ENCODE measurements at regions not wholly inside any gene's neighbourhood (a gene's known extent, or its start where the extent isn't known, plus 50 kb on each side); places are given as distances from the start of the nearest gene placed in this dataset.
"Not testable (repeated sequence)": the region's sequence is repeated elsewhere in the genome, so short reads cannot be mapped to it uniquely, and the experiment has no call there.

DNA sequence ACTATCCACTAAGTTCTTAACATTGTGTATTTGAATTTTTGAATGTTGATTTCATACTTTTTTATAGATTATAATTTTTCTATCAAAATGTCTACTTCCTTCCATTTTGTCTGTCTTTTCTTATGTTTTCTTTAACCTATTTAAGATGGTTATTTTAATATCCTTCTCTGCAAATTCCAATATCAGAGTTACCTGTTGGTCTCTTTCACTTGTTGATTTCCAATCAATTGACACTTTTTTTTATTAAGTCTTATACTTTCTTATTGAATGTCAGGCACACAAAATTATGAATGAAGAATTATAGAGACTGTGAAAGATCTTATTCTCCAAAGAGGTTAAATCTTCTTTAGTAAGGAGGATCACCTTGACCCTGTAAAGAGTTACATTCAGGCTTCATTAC, 448.3 kb upstream of the NRG3 start:
- no peaks in the 10 kb centered on the region for H3K9me3 Mint-ChIP-seq
- no peak overlapping the region for H3K4me3 Mint-ChIP-seq
- no peak for ATAC-seq (ENCODE audit: low read depth)
- no peak overlapping the region for H3K27ac Mint-ChIP-seq
- DNase-seq, result no peak
- H3K27me3 Mint-ChIP-seq, result no peaks in the 10 kb centered on the region
- H3K4me1 Mint-ChIP-seq, result no peaks in the 10 kb centered on the region
- no peaks in the 10 kb centered on the region for H3K36me3 Mint-ChIP-seq
- POLR2A ChIA-PET, result no interaction called here

GRCh38 chr10:81428456-81429134, 446.4 kb upstream of the NRG3 start:
- DNase-seq (no peak), ATAC-seq (ENCODE audit: low read depth) (no peak)
- POLR2A ChIA-PET, result no interaction called here
- Mint-ChIP-seq H3K27ac (no peak overlapping the region), H3K4me1 (no peaks in the 10 kb centered on the region), H3K4me3 (no peak overlapping the region), H3K27me3 (no peaks in the 10 kb centered on the region), H3K9me3 (no peaks in the 10 kb centered on the region), H3K36me3 (no peaks in the 10 kb centered on the region)

GRCh38 chr10:81439445-81439844, 435.5 kb upstream of the NRG3 start:
- no peaks in the 10 kb centered on the region for H3K36me3 Mint-ChIP-seq
- no peaks in the 10 kb centered on the region for H3K27me3 Mint-ChIP-seq
- no peak for DNase-seq

GRCh38 chr10:81441624-81442023, 433.4 kb upstream of the NRG3 start:
- H3K4me3 Mint-ChIP-seq; H3K4me1 Mint-ChIP-seq; H3K9me3 Mint-ChIP-seq; ATAC-seq (ENCODE audit: low read depth); H3K27ac Mint-ChIP-seq; H3K27me3 Mint-ChIP-seq; POLR2A ChIA-PET; DNase-seq; H3K36me3 Mint-ChIP-seq: not testable (repeated sequence)

More at GRCh38 chr10:81439445-81439844, 435.5 kb upstream of the NRG3 start:
- no peak overlapping the region for H3K27ac Mint-ChIP-seq
- POLR2A ChIA-PET, result no interaction called here
- no peaks in the 10 kb centered on the region for H3K4me1 Mint-ChIP-seq
- H3K4me3 Mint-ChIP-seq, result no peak overlapping the region
- no peak for ATAC-seq (ENCODE audit: low read depth)
- peaks cover 2% of the 10 kb centered on the region for H3K9me3 Mint-ChIP-seq

GRCh38 chr10:81444242-81444929, 430.6 kb upstream of the NRG3 start:
- Mint-ChIP-seq H3K9me3 (peaks cover 2% of the 10 kb centered on the region), H3K4me1 (no peaks in the 10 kb centered on the region), H3K27me3 (no peaks in the 10 kb centered on the region), H3K4me3 (no peak overlapping the region), H3K27ac (no peak overlapping the region), H3K36me3 (no peaks in the 10 kb centered on the region)
- POLR2A ChIA-PET, result no interaction called here
- no peak for DNase-seq
- no peak for ATAC-seq (ENCODE audit: low read depth)

GRCh38 chr10:81450651-81451050, 424.3 kb upstream of the NRG3 start:
- POLR2A ChIA-PET, result no interaction called here

GRCh38 chr10:81472927-81473470, 402.0 kb upstream of the NRG3 start:
- no peak for ATAC-seq (ENCODE audit: low read depth)
- no peaks in the 10 kb centered on the region for H3K4me1 Mint-ChIP-seq
- no peak for DNase-seq
- POLR2A ChIA-PET, result no interaction called here
- no peak overlapping the region for H3K27ac Mint-ChIP-seq
- no peak overlapping the region for H3K4me3 Mint-ChIP-seq
- no peaks in the 10 kb centered on the region for H3K27me3 Mint-ChIP-seq
- H3K36me3 Mint-ChIP-seq, result no peaks in the 10 kb centered on the region
- H3K9me3 Mint-ChIP-seq, result no peaks in the 10 kb centered on the region

More at GRCh38 chr10:81450651-81451050, 424.3 kb upstream of the NRG3 start:
- Mint-ChIP-seq H3K27me3 (no peaks in the 10 kb centered on the region), H3K36me3 (no peaks in the 10 kb centered on the region), H3K9me3 (no peaks in the 10 kb centered on the region), H3K4me1 (no peaks in the 10 kb centered on the region), H3K27ac (no peak overlapping the region), H3K4me3 (no peak overlapping the region)
- ATAC-seq (ENCODE audit: low read depth), result no peak
- no peak for DNase-seq

DNA sequence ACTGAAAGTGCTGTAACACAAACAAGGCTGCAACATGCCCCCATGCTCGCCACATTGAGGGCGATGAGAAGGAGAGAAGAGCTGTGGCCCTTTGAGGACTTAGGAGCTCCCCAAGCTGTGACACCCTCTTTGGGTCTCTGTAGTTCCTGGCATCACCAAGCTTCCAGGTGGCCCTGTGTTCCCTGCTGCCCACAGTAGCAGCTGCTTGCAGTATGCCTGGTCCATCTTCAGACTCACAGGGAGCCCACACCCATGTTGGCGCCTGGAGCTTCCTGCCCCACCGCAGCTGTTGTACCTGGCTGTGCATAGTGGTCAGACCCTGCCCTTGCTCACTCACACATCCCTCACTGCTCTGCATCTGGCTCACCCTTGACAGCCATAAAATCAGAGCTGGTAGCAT, 401.2 kb upstream of the NRG3 start:
- no peak overlapping the region for H3K4me3 Mint-ChIP-seq
- H3K4me1 Mint-ChIP-seq, result no peaks in the 10 kb centered on the region
- DNase-seq (no peak), ATAC-seq (ENCODE audit: low read depth) (no peak)
- no peaks in the 10 kb centered on the region for H3K36me3 Mint-ChIP-seq
- H3K9me3 Mint-ChIP-seq, result no peaks in the 10 kb centered on the region
- POLR2A ChIA-PET, result no interaction called here
- no peak overlapping the region for H3K27ac Mint-ChIP-seq
- H3K27me3 Mint-ChIP-seq, result no peaks in the 10 kb centered on the region

- Mint-ChIP-seq H3K4me1 (no peaks in the 10 kb centered on the region), H3K27ac (no peak overlapping the region), H3K9me3 (no peaks in the 10 kb centered on the region), H3K27me3 (no peaks in the 10 kb centered on the region), H3K36me3 (no peaks in the 10 kb centered on the region), H3K4me3 (no peak overlapping the region)
- ATAC-seq (ENCODE audit: low read depth) (no peak), DNase-seq (no peak)
- POLR2A ChIA-PET, result no interaction called here
Measured at GRCh38 chr10:81479316-81479715, 395.7 kb upstream of the NRG3 start.

GRCh38 chr10:81496626-81497025, 378.4 kb upstream of the NRG3 start:
- POLR2A ChIA-PET, result no interaction called here
- no peaks in the 10 kb centered on the region for H3K27me3 Mint-ChIP-seq
- H3K27ac Mint-ChIP-seq, result no peak overlapping the region
- no peak overlapping the region for H3K4me3 Mint-ChIP-seq
- DNase-seq (no peak), ATAC-seq (ENCODE audit: low read depth) (no peak)
- H3K36me3 Mint-ChIP-seq, result no peaks in the 10 kb centered on the region
- H3K9me3 Mint-ChIP-seq, result no peaks in the 10 kb centered on the region
- no peaks in the 10 kb centered on the region for H3K4me1 Mint-ChIP-seq

GRCh38 chr10:81498011-81498551, 376.9 kb upstream of the NRG3 start:
- POLR2A ChIA-PET, result no interaction called here
- peaks cover 1% of the 10 kb centered on the region for H3K9me3 Mint-ChIP-seq
- no peak for ATAC-seq (ENCODE audit: low read depth)

DNA sequence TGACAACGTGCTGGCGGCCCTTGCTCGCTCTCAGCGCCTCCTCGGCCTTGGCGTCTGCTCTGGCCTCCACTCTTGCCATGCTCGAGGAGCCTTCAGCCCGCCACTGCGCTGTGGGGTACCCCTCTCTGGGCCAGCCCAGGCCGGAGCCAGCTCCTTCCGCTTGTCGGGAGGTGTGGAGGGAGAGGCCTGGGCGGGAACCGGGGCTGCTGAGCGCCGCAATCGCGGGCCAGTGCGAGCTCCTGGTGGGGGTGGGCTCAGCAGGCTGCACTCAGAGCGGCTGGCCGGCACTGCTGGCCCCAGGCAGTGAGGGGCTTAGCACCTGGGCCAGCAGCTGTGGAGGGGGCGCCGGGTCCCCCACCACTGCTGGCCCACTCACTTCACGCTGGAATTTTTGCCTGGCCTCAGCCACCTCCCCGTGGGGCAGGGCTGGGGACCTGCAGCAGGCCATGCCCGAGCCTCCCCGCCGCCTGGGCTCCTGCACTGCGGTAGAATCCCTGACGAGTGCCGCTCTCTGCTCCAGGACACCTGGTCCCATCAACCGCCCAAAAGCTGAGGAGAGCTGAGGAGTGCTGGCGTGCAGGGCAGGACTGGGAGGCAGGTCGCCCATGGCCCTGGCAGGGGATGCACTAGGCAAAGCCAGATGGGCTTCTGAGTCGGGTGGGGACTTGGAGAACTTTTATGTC, 372.2 kb upstream of the NRG3 start:
- H3K9me3 Mint-ChIP-seq, result peaks cover 6% of the 10 kb centered on the region
- H3K27me3 Mint-ChIP-seq, result no peaks in the 10 kb centered on the region
- POLR2A ChIA-PET, result no interaction called here
- H3K27ac Mint-ChIP-seq, result no peak overlapping the region
- no peak for ATAC-seq (ENCODE audit: low read depth)
- no peak overlapping the region for H3K4me3 Mint-ChIP-seq
- no peak for DNase-seq
- H3K4me1 Mint-ChIP-seq, result no peaks in the 10 kb centered on the region
- no peaks in the 10 kb centered on the region for H3K36me3 Mint-ChIP-seq

More at GRCh38 chr10:81498011-81498551, 376.9 kb upstream of the NRG3 start:
- Mint-ChIP-seq H3K36me3 (no peaks in the 10 kb centered on the region), H3K4me1 (no peaks in the 10 kb centered on the region), H3K27me3 (no peaks in the 10 kb centered on the region), H3K27ac (no peak overlapping the region), H3K4me3 (no peak overlapping the region)
- no peak for DNase-seq

GRCh38 chr10:81505777-81506176, 369.2 kb upstream of the NRG3 start:
- H3K27ac Mint-ChIP-seq; POLR2A ChIA-PET; DNase-seq; H3K27me3 Mint-ChIP-seq; H3K36me3 Mint-ChIP-seq; H3K4me1 Mint-ChIP-seq; ATAC-seq (ENCODE audit: low read depth); H3K4me3 Mint-ChIP-seq: not testable (repeated sequence)
- peaks cover 10% of the 10 kb centered on the region for H3K9me3 Mint-ChIP-seq
